Keratinocyte (primary cell): ENCODE measurements at regions not wholly inside any gene's neighbourhood (a gene's known extent, or its start where the extent isn't known, plus 50 kb on each side); places are given as distances from the start of the nearest gene placed in this dataset.

Experiments
- DNase-seq: peaks from one replicate; pipeline ENCODE4 v3.0.0-alpha.2; 2011; ENCODE audit warnings: low read depth, missing footprints, low spot score
- FAIRE-seq: peaks from 2 replicates; lab custom pipeline; 2011; peaks lifted over from hg19 to GRCh38; lab: Jason Lieb, UNC
- H2AFZ ChIP-seq: 2 replicates; pipeline ENCODE4 v1.6.0; 2012; ENCODE audit warnings: low read length, control low read depth, inconsistent platforms; ENCODE audit not compliant: control insufficient read depth
- H3K27ac ChIP-seq: 2 replicates; pipeline ENCODE4 v1.5.1; 2011; ENCODE audit warnings: low read length; ENCODE audit not compliant: control insufficient read depth, insufficient read depth
- H3K27me3 ChIP-seq: 3 replicates; pipeline ENCODE4 v1.6.0; 2011; ENCODE audit warnings: low read length; ENCODE audit not compliant: control insufficient read depth, insufficient read depth; ENCODE audit errors: extremely low read depth
- H3K36me3 ChIP-seq, 2 experiments: 2 replicates in 1 of 2; 3 replicates in 1 of 2; pipeline ENCODE4 v1.5.1; 2011; ENCODE audit warnings: low read length in 2 of 2, mild to moderate bottlenecking in 1 of 2; ENCODE audit not compliant: control insufficient read depth in 2 of 2, insufficient read depth in 2 of 2; ENCODE audit errors: extremely low read depth in 1 of 2
- H3K4me1 ChIP-seq: 3 replicates; pipeline ENCODE4 v1.5.1; 2011; ENCODE audit warnings: low read length; ENCODE audit not compliant: control insufficient read depth, insufficient read depth; ENCODE audit errors: extremely low read depth
- H3K4me2 ChIP-seq: 3 replicates; pipeline ENCODE4 v1.6.0; 2011; ENCODE audit warnings: low read depth, low read length; ENCODE audit not compliant: control insufficient read depth, insufficient read depth; ENCODE audit errors: extremely low read depth
- H3K4me3 ChIP-seq, 3 experiments: fragments of 200-600 bp in 1 of 3; sonication (generic) in 1 of 3; 2 replicates in 2 of 3; 3 replicates in 1 of 3; pipeline ENCODE4 v1.5.1; 2011 to 2016; ENCODE audit warnings: low read length in 3 of 3, mild to moderate bottlenecking in 3 of 3, control low read depth in 2 of 3, inconsistent platforms in 1 of 3, low read depth in 1 of 3, mixed read lengths in 1 of 3, mixed run types in 1 of 3, moderate library complexity in 1 of 3; ENCODE audit not compliant: control insufficient read depth in 2 of 3, insufficient read depth in 2 of 3; ENCODE audit errors: extremely low read depth in 1 of 3
- H3K79me2 ChIP-seq: 2 replicates; pipeline ENCODE4 v1.6.0; 2012; ENCODE audit warnings: low read length; ENCODE audit not compliant: control insufficient read depth, insufficient read depth
- H3K9ac ChIP-seq: 3 replicates; pipeline ENCODE4 v1.6.0; 2011; ENCODE audit warnings: low read length; ENCODE audit not compliant: control insufficient read depth, insufficient read depth; ENCODE audit errors: extremely low read depth
- H3K9me1 ChIP-seq: 3 replicates; pipeline ENCODE4 v1.6.0; 2011; ENCODE audit warnings: low read length; ENCODE audit not compliant: control insufficient read depth, insufficient read depth; ENCODE audit errors: extremely low read depth
- H3K9me3 ChIP-seq: 2 replicates; pipeline ENCODE4 v1.5.1; 2012; ENCODE audit warnings: low read depth, low read length; ENCODE audit not compliant: control insufficient read depth
- H4K20me1 ChIP-seq: 3 replicates; pipeline ENCODE4 v1.6.0; 2011; ENCODE audit warnings: low read length; ENCODE audit not compliant: control insufficient read depth, insufficient read depth; ENCODE audit errors: extremely low read depth
- EZH2 ChIP-seq: IDR thresholded peaks from one replicate; pipeline ENCODE4 v1.6.1; 2012; ENCODE audit warnings: inconsistent platforms, mild to moderate bottlenecking, low read length, moderate library complexity
- dilution Hi-C: fragments of 300-500 bp; cut with MboI; formaldehyde crosslinking; loops from one replicate; pipeline ENCODE4 v1.7.0; 2020; ENCODE audit warnings: low sequenced_read_pairs; ENCODE audit not compliant: extremely low pct_ligation_motif_present
- TF ChIP-seq, protein P1 (sequence below), 3 experiments: IDR thresholded peaks in 1 of 3; conservative IDR thresholded peaks in 1 of 3; optimal IDR thresholded peaks in 1 of 3; 2 replicates in 2 of 3; 3 replicates in 1 of 3; pipeline versions ENCODE3 to v1.5.1; 2011; ENCODE audit warnings: low read length in 3 of 3, mild to moderate bottlenecking in 3 of 3, moderate library complexity in 2 of 3, control low read depth in 1 of 3, inconsistent platforms in 1 of 3; ENCODE audit not compliant: insufficient read depth in 2 of 3; ENCODE audit errors: extremely low read depth in 1 of 3

DNA sequence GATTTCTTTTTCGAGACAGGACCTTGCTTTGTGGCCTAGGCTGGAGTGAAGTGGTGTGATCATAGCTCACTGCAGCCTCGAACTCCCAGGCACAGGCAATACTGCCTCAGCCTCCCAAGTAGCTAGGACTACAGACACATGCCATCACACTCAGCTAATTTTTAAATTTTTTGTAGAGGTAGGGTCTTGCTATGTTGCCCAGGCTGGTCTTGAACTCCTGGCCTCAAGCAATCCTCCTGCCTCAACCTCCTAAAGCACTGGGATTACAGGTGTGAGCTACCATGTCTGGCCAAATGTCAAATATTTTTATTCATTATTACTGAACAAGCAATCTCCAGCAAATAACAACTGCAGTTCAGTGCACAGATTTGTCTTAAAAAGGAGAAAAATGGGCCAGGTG is 131.7 kb upstream of the IFNGR1 start:
- dilution Hi-C loops, result no loop called here
- H3K9me1 ChIP-seq, result no peaks in the 10 kb centered on the region
- H3K4me3 ChIP-seq, result no peak overlapping the region
- FAIRE-seq (no peak), DNase-seq (no peak)
- no peaks in the 10 kb centered on the region for H3K9me3 ChIP-seq
- no peak for TF ChIP-seq EZH2
- TF ChIP-seq, protein P1, sequence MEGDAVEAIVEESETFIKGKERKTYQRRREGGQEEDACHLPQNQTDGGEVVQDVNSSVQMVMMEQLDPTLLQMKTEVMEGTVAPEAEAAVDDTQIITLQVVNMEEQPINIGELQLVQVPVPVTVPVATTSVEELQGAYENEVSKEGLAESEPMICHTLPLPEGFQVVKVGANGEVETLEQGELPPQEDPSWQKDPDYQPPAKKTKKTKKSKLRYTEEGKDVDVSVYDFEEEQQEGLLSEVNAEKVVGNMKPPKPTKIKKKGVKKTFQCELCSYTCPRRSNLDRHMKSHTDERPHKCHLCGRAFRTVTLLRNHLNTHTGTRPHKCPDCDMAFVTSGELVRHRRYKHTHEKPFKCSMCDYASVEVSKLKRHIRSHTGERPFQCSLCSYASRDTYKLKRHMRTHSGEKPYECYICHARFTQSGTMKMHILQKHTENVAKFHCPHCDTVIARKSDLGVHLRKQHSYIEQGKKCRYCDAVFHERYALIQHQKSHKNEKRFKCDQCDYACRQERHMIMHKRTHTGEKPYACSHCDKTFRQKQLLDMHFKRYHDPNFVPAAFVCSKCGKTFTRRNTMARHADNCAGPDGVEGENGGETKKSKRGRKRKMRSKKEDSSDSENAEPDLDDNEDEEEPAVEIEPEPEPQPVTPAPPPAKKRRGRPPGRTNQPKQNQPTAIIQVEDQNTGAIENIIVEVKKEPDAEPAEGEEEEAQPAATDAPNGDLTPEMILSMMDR (optimal IDR thresholded peaks at IDR 0.05 in 1 of 3, IDR thresholded peaks at IDR 0.05 in 1 of 3, conservative IDR thresholded peaks at IDR 0.05 in 1 of 3; ENCODE audit: extremely low read depth in 1 of 3, insufficient read depth in 2 of 3, low read length in 3 of 3), result no peak
- H4K20me1 ChIP-seq, result no peaks in the 10 kb centered on the region
- H3K36me3 ChIP-seq, result no peaks in the 10 kb centered on the region
- no peak overlapping the region for H3K4me2 ChIP-seq
- H3K9ac ChIP-seq, result no peak overlapping the region
- no peaks in the 10 kb centered on the region for H3K4me1 ChIP-seq
- H3K27ac ChIP-seq, result no peak overlapping the region
- H3K79me2 ChIP-seq, result no peaks in the 10 kb centered on the region
- no peaks in the 10 kb centered on the region for H3K27me3 ChIP-seq
- no peak overlapping the region for H2AFZ ChIP-seq

DNA sequence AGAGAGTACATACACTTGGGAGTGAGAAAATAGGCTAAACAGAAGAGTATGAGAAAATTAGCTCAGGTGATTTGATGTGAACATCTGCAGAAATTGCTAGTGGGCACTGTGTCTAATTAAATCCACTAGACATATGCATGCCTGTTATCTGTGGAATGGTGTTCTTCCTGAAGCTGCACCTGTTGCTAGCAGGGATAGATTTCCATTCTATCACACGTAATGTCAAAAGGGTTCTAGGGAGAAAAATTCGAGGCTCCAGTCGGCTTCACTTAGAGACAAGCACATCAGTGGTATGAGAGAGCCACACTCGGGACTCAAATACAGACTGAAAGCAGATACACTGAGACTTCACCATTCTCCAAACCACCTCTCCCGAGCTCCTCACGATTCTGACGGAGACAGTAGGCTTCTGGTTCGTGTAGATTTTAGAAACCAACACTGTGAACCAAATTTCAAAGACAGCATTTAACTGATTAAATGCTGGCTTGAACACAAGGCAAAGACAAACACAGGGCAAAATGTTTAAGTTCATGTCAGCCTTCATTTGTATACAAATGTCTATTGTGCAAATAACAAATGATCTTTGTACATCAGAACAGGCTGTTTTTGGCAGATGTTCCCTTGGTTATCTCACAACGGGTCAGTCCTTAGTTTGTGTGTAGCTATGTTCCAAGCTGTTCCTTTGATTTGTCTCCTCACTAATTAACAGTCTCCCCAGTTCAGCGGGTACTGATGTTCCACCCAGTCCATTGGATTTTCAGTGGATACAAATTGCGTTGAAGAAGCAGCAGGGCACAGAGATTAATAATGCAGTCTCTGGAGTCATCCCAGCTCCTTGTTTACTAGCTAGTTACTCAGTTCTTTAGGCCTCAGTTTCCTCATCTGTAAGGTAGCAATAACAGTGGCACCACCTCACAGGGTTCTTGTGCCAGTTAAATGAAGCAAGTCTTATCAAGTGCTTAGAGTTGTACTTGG is 131.0 kb upstream of the IFNGR1 start:
- no peak overlapping the region for H3K4me2 ChIP-seq
- dilution Hi-C loops, result no loop called here
- no peak for FAIRE-seq

More for the DNA sequence above, 131.0 kb upstream of the IFNGR1 start:
- Histone ChIP-seq H3K27ac (no peak overlapping the region), H2AFZ (no peak overlapping the region), H3K9ac (no peak overlapping the region), H3K27me3 (no peaks in the 10 kb centered on the region), H3K4me3 (no peak overlapping the region), H3K36me3 (no peaks in the 10 kb centered on the region), H3K9me1 (no peaks in the 10 kb centered on the region), H4K20me1 (no peaks in the 10 kb centered on the region), H3K4me1 (no peaks in the 10 kb centered on the region), H3K79me2 (no peaks in the 10 kb centered on the region), H3K9me3 (no peaks in the 10 kb centered on the region)
- DNase-seq, result no peak
- no peak for TF ChIP-seq EZH2
- TF ChIP-seq, protein P1 (optimal IDR thresholded peaks at IDR 0.05 in 1 of 3, IDR thresholded peaks at IDR 0.05 in 1 of 3, conservative IDR thresholded peaks at IDR 0.05 in 1 of 3; ENCODE audit: extremely low read depth in 1 of 3, insufficient read depth in 2 of 3, low read length in 3 of 3), result no peak
